ENCODE measurements at regions not wholly inside any gene's neighbourhood (a gene's known extent, or its start where the extent isn't known, plus 50 kb on each side); places are given as distances from the start of the nearest gene placed in this dataset.

GRCh38 chr11:71103266-71103665 is 149.1 kb downstream of the SHANK2 start:
- Histone ChIP-seq H3F3A (ENCODE audit: low read depth) (no peaks in the 10 kb centered on the region), H3K27ac (no peak overlapping the region), H3K4me1 (peaks cover 6% of the 10 kb centered on the region), H2AFZ (replicated peaks) (no peak overlapping the region), H3K9ac (no peak overlapping the region), H3K4me2 (no peak overlapping the region), H4K20me1 (ENCODE audit: low read depth) (no peaks in the 10 kb centered on the region), H3K4me3 (no peak overlapping the region), H3K9me3 (ENCODE audit: low read depth) (no peaks in the 10 kb centered on the region), H3K27me3 (no peaks in the 10 kb centered on the region), H3K36me3 (no peaks in the 10 kb centered on the region), H3K79me2 (ENCODE audit: low read depth) (no peaks in the 10 kb centered on the region)
- H3K9me3 Mint-ChIP-seq = peaks cover 2% of the 10 kb centered on the region
- H3K4me3 Mint-ChIP-seq = no peak overlapping the region
- H3K36me3 Mint-ChIP-seq = no peaks in the 10 kb centered on the region
- H3K27me3 Mint-ChIP-seq (ENCODE audit: insufficient read depth, low read depth) = peaks cover 4% of the 10 kb centered on the region
- H3K27ac Mint-ChIP-seq = no peak overlapping the region
- TF ChIP-seq CTCF (IDR thresholded peaks at IDR 0.05) = no peak
- TF ChIP-seq EZH2phosphoT487 (IDR thresholded peaks at IDR 0.05) = no peak
- TF ChIP-seq EZH2 (IDR thresholded peaks at IDR 0.05) = no peak
- no peak for DNase-seq (ENCODE audit: low spot score)
- H3K4me1 Mint-ChIP-seq = no peaks in the 10 kb centered on the region

- no peaks in the 10 kb centered on the region for H3K4me1 Mint-ChIP-seq
- no peak overlapping the region for H3K4me2 ChIP-seq
- no peaks in the 10 kb centered on the region for H3K36me3 Mint-ChIP-seq
- H3K9ac ChIP-seq = no peak overlapping the region
- H3K4me1 ChIP-seq = peaks cover 6% of the 10 kb centered on the region
- TF ChIP-seq EZH2 (IDR thresholded peaks at IDR 0.05) (no peak), CTCF (IDR thresholded peaks at IDR 0.05) (no peak), EZH2phosphoT487 (IDR thresholded peaks at IDR 0.05) (no peak)
- no peak overlapping the region for H3K4me3 ChIP-seq
- no peaks in the 10 kb centered on the region for H4K20me1 ChIP-seq (ENCODE audit: low read depth)
- peaks cover 6% of the 10 kb centered on the region for H3K27me3 Mint-ChIP-seq (ENCODE audit: insufficient read depth, low read depth)
- H3K9me3 Mint-ChIP-seq = peaks cover 2% of the 10 kb centered on the region
- no peaks in the 10 kb centered on the region for H3K36me3 ChIP-seq
- H3K27ac Mint-ChIP-seq = no peak overlapping the region
- H3K27me3 ChIP-seq = no peaks in the 10 kb centered on the region
- no peak for DNase-seq (ENCODE audit: low spot score)
- no peak overlapping the region for H3K4me3 Mint-ChIP-seq
- H3K27ac ChIP-seq = no peak overlapping the region
- no peak overlapping the region for H2AFZ ChIP-seq (replicated peaks)
- no peaks in the 10 kb centered on the region for H3F3A ChIP-seq (ENCODE audit: low read depth)
- no peaks in the 10 kb centered on the region for H3K9me3 ChIP-seq (ENCODE audit: low read depth)
- H3K79me2 ChIP-seq (ENCODE audit: low read depth) = no peaks in the 10 kb centered on the region
Measured at GRCh38 chr11:71102251-71102995, 150.0 kb downstream of the SHANK2 start.

- TF ChIP-seq EZH2phosphoT487 (IDR thresholded peaks at IDR 0.05) = no peak
- no peak for TF ChIP-seq CTCF (IDR thresholded peaks at IDR 0.05)
- TF ChIP-seq EZH2 (IDR thresholded peaks at IDR 0.05) = no peak
- Mint-ChIP-seq H3K4me3 (no peak overlapping the region), H3K36me3 (no peaks in the 10 kb centered on the region), H3K4me1 (no peaks in the 10 kb centered on the region), H3K27me3 (ENCODE audit: insufficient read depth, low read depth) (peaks cover 6% of the 10 kb centered on the region), H3K9me3 (peaks cover 2% of the 10 kb centered on the region), H3K27ac (no peak overlapping the region)
- Histone ChIP-seq H3K4me2 (no peak overlapping the region), H3K9me3 (ENCODE audit: low read depth) (no peaks in the 10 kb centered on the region), H3K9ac (no peak overlapping the region), H3K36me3 (no peaks in the 10 kb centered on the region), H3K4me1 (peaks cover 6% of the 10 kb centered on the region), H3K4me3 (no peak overlapping the region), H3K27ac (no peak overlapping the region), H3K27me3 (no peaks in the 10 kb centered on the region), H4K20me1 (ENCODE audit: low read depth) (no peaks in the 10 kb centered on the region), H2AFZ (replicated peaks) (no peak overlapping the region), H3K79me2 (ENCODE audit: low read depth) (no peaks in the 10 kb centered on the region), H3F3A (ENCODE audit: low read depth) (no peaks in the 10 kb centered on the region)
- no peak for DNase-seq (ENCODE audit: low spot score)
Measured at GRCh38 chr11:71101606-71102005, 150.8 kb downstream of the SHANK2 start.
